ENCODE measurements at regions not wholly inside any gene's neighbourhood (a gene's known extent, or its start where the extent isn't known, plus 50 kb on each side); places are given as distances from the start of the nearest gene placed in this dataset.

- 93% methylated on average over 3 of the region's 11 CpGs; no CpG with 5 or more reads in 1 of the 2 experiments for WGBS, 2 experiments (ENCODE audit: extremely low coverage in 2 of 2, insufficient read length in 1 of 2)
- POLR2A ChIA-PET (ENCODE audit: unreplicated experiment): no interaction called here
- Histone ChIP-seq H3K4ac (ENCODE audit: low read depth, low read length) (no peak overlapping the region), H4K91ac (ENCODE audit: insufficient read depth, low read depth, low read length) (no peak overlapping the region), H3K9ac (ENCODE audit: low read depth, low read length) (no peak overlapping the region), H3K23ac (ENCODE audit: low read depth, low read length) (no peak overlapping the region), H2BK120ac (ENCODE audit: low read depth, low read length) (no peak overlapping the region), H3K56ac (ENCODE audit: extremely low read depth, insufficient read depth, low read length) (no peak overlapping the region), H2AK9ac (replicated peaks; ENCODE audit: low read depth, low read length, poor library complexity) (no peak overlapping the region), H3K4me1 (ENCODE audit: control insufficient read depth, insufficient read depth, low read length) (peaks cover 2% of the 10 kb centered on the region), H4K8ac (ENCODE audit: low read depth in 2 of 2, low read length in 2 of 2) (no peak overlapping the region), H3K36me3 (ENCODE audit: control insufficient read depth, insufficient read depth, low read length) (no peaks in the 10 kb centered on the region), H3K9me1 (ENCODE audit: insufficient read depth, low read length) (peaks cover 3% of the 10 kb centered on the region; the same call in 1 of the 2 replicates), H3K14ac (replicated peaks; ENCODE audit: low read depth, low read length) (no peak overlapping the region), H2AK5ac (ENCODE audit: low read depth, low read length) (no peak overlapping the region), H3K79me1 (ENCODE audit: low read depth in 1 of 2, low read length in 2 of 2) (no peaks in the 10 kb centered on the region), H3K4me2 (ENCODE audit: low read depth, low read length) (no peak overlapping the region), H3K18ac (ENCODE audit: low read depth, low read length) (no peak overlapping the region), H3K27me3 (ENCODE audit: control insufficient read depth, insufficient read depth, low read length) (peaks cover 31% of the 10 kb centered on the region), H2BK15ac (ENCODE audit: low read depth, low read length) (no peak overlapping the region), H4K5ac (ENCODE audit: low read depth, low read length) (no peak overlapping the region), H3K4me3 (ENCODE audit: insufficient read depth, low read depth, low read length) (no peak overlapping the region), H2BK20ac (ENCODE audit: low read depth, low read length) (no peak overlapping the region), H3K9me3 (ENCODE audit: control insufficient read depth, insufficient read depth, low read length) (no peaks in the 10 kb centered on the region; the same call in 1 of the 2 replicates), H2BK5ac (ENCODE audit: low read depth, low read length, poor library complexity, severe bottlenecking) (no peak overlapping the region), H3K27ac (ENCODE audit: insufficient read depth, low read length) (no peak overlapping the region), H4K20me1 (ENCODE audit: insufficient read depth, low read length) (no peaks in the 10 kb centered on the region), H2AFZ (replicated peaks; ENCODE audit: low read length, poor library complexity) (no peak overlapping the region)
- CTCF ChIA-PET: no interaction called here
- TF ChIP-seq CHD1 (IDR thresholded peaks at IDR 0.05; ENCODE audit: low read depth, low read length) (no peak), RCOR1 (IDR thresholded peaks at IDR 0.05; ENCODE audit: insufficient replicate concordance, low read length) (no peak), MAFK (IDR thresholded peaks at IDR 0.05; ENCODE audit: low read depth, low read length) (no peak), FOS (IDR thresholded peaks at IDR 0.05; ENCODE audit: low read depth, low read length) (no peak), RAD21 (IDR thresholded peaks at IDR 0.05; ENCODE audit: low read length) (no peak)
- dilution Hi-C loops (cut with HindIII; ENCODE audit: low sequenced_read_pairs, unreplicated experiment): no loop called here
- ATAC-seq (ENCODE audit: low read depth) (no peak), DNase-seq (no peak)
- no TSS peak for BruUV-seq (replicated peaks)
- intact Hi-C loops (cut with micrococcal nuclease): no loop called here
- in situ Hi-C loops (cut with MboI; ENCODE audit: low sequenced_read_pairs): no loop called here
These were observed 51.2 kb upstream of the LRP8 start for GRCh38 chr1:53378932-53379661.

Data from IMR-90 (cell line).